Esophagus muscularis mucosa (tissue), 4 donors: ENCODE measurements at regions not wholly inside any gene's neighbourhood (a gene's known extent, or its start where the extent isn't known, plus 50 kb on each side); places are given as distances from the start of the nearest gene placed in this dataset.

Source experiments
- DNase-seq: peaks from one replicate; pipeline ENCODE4 v3.0.0-alpha.2; 2017; ENCODE audit errors: extremely low spot score
- H3K27ac ChIP-seq, 4 donors: fragments of 200-600 bp; sonication (generic); replicated peaks in 1 of 4; 1 replicate in 3 of 4; 2 replicates in 1 of 4; pipeline ENCODE4 v1.5.1; 2016 to 2019; ENCODE audit warnings: mild to moderate bottlenecking in 1 of 4
- H3K27me3 ChIP-seq, 4 donors: fragments of 200-600 bp; sonication (generic); one replicate each; pipeline versions ENCODE4 v1.5.1 to v1.6.0; 2016 to 2019
- H3K36me3 ChIP-seq, 4 donors: fragments of 200-600 bp; sonication (generic); one replicate each; pipeline ENCODE4 v1.5.1; 2016 to 2019
- H3K4me1 ChIP-seq, 4 donors: fragments of 200-600 bp; sonication (generic); one replicate each; pipeline ENCODE4 v1.5.1; 2016 to 2019
- H3K4me3 ChIP-seq, 4 donors: fragments of 200-600 bp; sonication (generic); 1 replicate in 2 of 4; 2 replicates in 2 of 4; pipeline ENCODE4 v1.5.1; 2016 to 2019; ENCODE audit warnings: mild to moderate bottlenecking in 4 of 4, moderate library complexity in 1 of 4
- H3K9me3 ChIP-seq, 4 donors: fragments of 200-600 bp; sonication (generic); 1 replicate in 3 of 4; 2 replicates in 1 of 4; pipeline ENCODE4 v1.5.1; 2016 to 2019
- CTCF ChIP-seq, 3 experiments: fragments of 200-600 bp in 2 of 3; fragments of 450-650 bp in 1 of 3; sonication (generic) in 2 of 3; IDR thresholded peaks; one replicate each; pipeline ENCODE4 v1.5.1; 2017 to 2019; ENCODE audit warnings: antibody characterized with exemption in 3 of 3, mild to moderate bottlenecking in 2 of 3, moderate library complexity in 1 of 3
- EP300 ChIP-seq: sonication (generic); formaldehyde crosslinking; IDR thresholded peaks from one replicate; pipeline ENCODE4 v1.6.1; 2017; ENCODE audit warnings: antibody characterized with exemption
- POLR2A ChIP-seq: fragments of 450-650 bp; IDR thresholded peaks from one replicate; pipeline ENCODE4 v1.6.1; 2017; ENCODE audit warnings: antibody characterized with exemption, moderate library complexity, mild to moderate bottlenecking, low read depth
- POLR2AphosphoS5 ChIP-seq, 2 donors: sonication (generic); formaldehyde crosslinking; IDR thresholded peaks; one replicate each; pipeline ENCODE4 v1.6.1; 2017; ENCODE audit warnings: antibody characterized with exemption in 2 of 2
- WGBS: methylation state at CpG from one replicate; pipeline ENCODE4 v1.1.5; 2018; 5-methylcytosine and 5-hydroxymethylcytosine counted together
- intact Hi-C: fragments of 100-400 bp; cut with DNase I; formaldehyde crosslinking; loops from one replicate; pipeline ENCODE4 v1.15.1; 2023

GRCh38 chr3:115525731-115526130 is 97.6 kb upstream of the GAP43 start:
- intact Hi-C loops = no loop called here
- TF ChIP-seq EP300 (no peak), POLR2AphosphoS5 (IDR thresholded peaks at IDR 0.05) (no peak), POLR2A (no peak), CTCF (IDR thresholded peaks at IDR 0.05) (no peak)
- Histone ChIP-seq H3K36me3 (no peaks in the 10 kb centered on the region), H3K27me3 (no peaks in the 10 kb centered on the region), H3K4me1 (no peaks in the 10 kb centered on the region), H3K27ac (no peak overlapping the region), H3K9me3 (no peaks in the 10 kb centered on the region), H3K4me3 (no peak overlapping the region)
- DNase-seq = no peak
- WGBS = 65% methylated on average over 1 of the region's 1 CpG

- H3K4me1 ChIP-seq = no peaks in the 10 kb centered on the region
- H3K36me3 ChIP-seq = no peaks in the 10 kb centered on the region
- WGBS = 92% methylated on average over 1 of the region's 1 CpG
- H3K27ac ChIP-seq = no peak overlapping the region
- intact Hi-C loops = no loop called here
- H3K27me3 ChIP-seq = no peaks in the 10 kb centered on the region
- TF ChIP-seq POLR2AphosphoS5 (IDR thresholded peaks at IDR 0.05) (no peak), EP300 (no peak), POLR2A (no peak), CTCF (IDR thresholded peaks at IDR 0.05) (no peak)
- peaks cover 0 to 4% (median 0%) of the 10 kb centered on the region in 4 donors for H3K9me3 ChIP-seq
- H3K4me3 ChIP-seq = no peak overlapping the region
- no peak for DNase-seq
Observed at GRCh38 chr3:115533218-115533617, 90.1 kb upstream of the GAP43 start.

GRCh38 chr3:115536171-115536570 is 87.1 kb upstream of the GAP43 start:
- Histone ChIP-seq H3K9me3 (peaks cover 0 to 4% (median 0%) of the 10 kb centered on the region in 4 donors), H3K27me3 (no peaks in the 10 kb centered on the region), H3K27ac (no peak overlapping the region), H3K4me1 (no peaks in the 10 kb centered on the region), H3K4me3 (no peak overlapping the region), H3K36me3 (no peaks in the 10 kb centered on the region)
- no peak for DNase-seq
- 95% methylated on average over 2 of the region's 2 CpGs for WGBS
- intact Hi-C loops = no loop called here
- TF ChIP-seq POLR2A (no peak), CTCF (IDR thresholded peaks at IDR 0.05) (no peak), POLR2AphosphoS5 (IDR thresholded peaks at IDR 0.05) (no peak), EP300 (no peak)

- WGBS = 88% methylated on average over 3 of the region's 3 CpGs
- no peaks in the 10 kb centered on the region for H3K4me1 ChIP-seq
- DNase-seq = no peak
- H3K9me3 ChIP-seq = no peaks in the 10 kb centered on the region
- TF ChIP-seq EP300 (no peak), POLR2A (no peak), POLR2AphosphoS5 (IDR thresholded peaks at IDR 0.05) (no peak)
- H3K27ac ChIP-seq = no peak overlapping the region
- H3K4me3 ChIP-seq = no peak overlapping the region
- H3K36me3 ChIP-seq = no peaks in the 10 kb centered on the region
- intact Hi-C loops = no loop called here
- no peaks in the 10 kb centered on the region for H3K27me3 ChIP-seq
Observed at GRCh38 chr3:115537669-115538068, 85.6 kb upstream of the GAP43 start.

GRCh38 chr3:115547207-115547606 is 76.1 kb upstream of the GAP43 start:
- H3K4me1 ChIP-seq = no peaks in the 10 kb centered on the region
- no peak overlapping the region for H3K27ac ChIP-seq
- TF ChIP-seq EP300 (no peak), POLR2AphosphoS5 (IDR thresholded peaks at IDR 0.05) (no peak), POLR2A (no peak), CTCF (IDR thresholded peaks at IDR 0.05) (no peak)
- no peaks in the 10 kb centered on the region for H3K36me3 ChIP-seq
- H3K4me3 ChIP-seq = no peak overlapping the region
- intact Hi-C loops = no loop called here
- DNase-seq = no peak
- WGBS = 93% methylated on average over 3 of the region's 3 CpGs
- H3K27me3 ChIP-seq = no peaks in the 10 kb centered on the region
- no peaks in the 10 kb centered on the region for H3K9me3 ChIP-seq
